Esophagus mucosa (tissue), 1 donor: ENCODE measurements at regions not wholly inside any gene's neighbourhood (a gene's known extent, or its start where the extent isn't known, plus 50 kb on each side); places are given as distances from the start of the nearest gene placed in this dataset.
A peak's percentile ranks its signal among the peaks of the same experiment; 100 is the strongest.
"Not testable (repeated sequence)": the region's sequence is repeated elsewhere in the genome, so short reads cannot be mapped to it uniquely, and the experiment has no call there.

Source experiments
- ATAC-seq: fragments of 200-7000 bp; cut with Tn5 transposase; one replicate; pipeline ENCODE4 v1.9.1; 2020
- donor health status: DM: yes; HTN: yes; CAD: no.

GRCh38 chr2:18304849-18305248 lies 255.6 kb downstream of the RDH14 start:
- ATAC-seq: no peak

- ATAC-seq: no peak
These were observed 258.9 kb downstream of the RDH14 start for GRCh38 chr2:18301421-18302139.

DNA sequence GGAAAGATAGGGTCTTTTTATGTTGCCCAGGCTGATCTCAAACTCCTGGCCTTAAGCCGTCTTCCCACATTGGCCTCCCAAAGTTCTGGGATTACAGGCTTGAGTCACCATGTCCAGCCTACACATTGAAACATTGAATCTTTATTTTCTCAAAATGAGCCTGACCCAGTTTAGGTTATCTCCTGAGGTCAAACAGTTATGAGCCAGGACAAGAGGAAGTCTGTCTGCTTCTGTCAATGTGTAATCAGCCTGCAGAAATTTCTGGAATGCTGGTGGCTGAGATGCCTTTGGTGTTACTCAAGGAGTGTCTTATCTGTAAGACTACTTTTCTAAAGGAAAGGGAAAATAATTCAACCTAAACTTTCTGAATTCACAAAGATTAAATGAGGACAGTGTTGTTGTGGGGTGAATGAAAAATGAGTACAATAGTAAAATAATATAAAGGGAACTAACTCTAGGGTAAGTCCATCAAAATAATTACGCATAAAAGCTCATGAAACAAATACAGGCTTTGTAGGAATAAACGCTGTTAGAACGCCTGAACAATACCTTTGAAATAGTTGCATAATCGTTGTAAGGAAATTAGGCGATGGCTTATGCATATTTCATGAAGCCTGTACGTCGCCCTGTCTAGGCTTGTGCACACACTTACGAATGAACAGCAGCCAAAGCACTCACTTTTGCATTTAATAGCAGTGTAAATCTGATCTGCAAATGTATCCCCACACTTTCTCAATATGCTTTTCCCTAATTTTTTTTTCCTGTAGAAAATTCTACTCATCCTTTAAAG lies 260.8 kb downstream of the RDH14 start:
- ATAC-seq: peak; percentile 88

DNA sequence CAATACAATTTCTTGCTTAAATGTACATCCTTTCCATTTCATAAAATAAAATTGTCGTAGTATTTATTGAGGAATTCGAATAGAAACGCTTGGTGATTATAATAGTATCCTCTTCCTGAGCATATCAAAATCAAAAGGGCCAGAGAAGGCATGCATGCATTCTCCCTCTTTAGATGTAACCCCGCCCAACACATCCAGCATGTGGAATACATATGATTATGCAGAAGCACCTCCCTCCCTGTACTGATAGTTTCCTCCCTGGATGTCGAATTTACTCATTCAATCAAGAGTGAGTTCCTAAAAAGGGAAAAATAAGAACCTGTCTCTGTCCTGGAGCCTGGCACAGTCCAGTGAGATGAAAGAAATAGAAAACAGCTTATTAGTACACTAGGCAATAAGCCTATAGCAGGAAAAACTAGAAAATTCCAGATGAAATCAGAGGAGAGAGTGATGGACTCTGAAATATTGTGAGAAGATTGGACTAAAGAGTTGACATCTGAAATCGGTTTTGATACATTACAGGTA lies 262.9 kb downstream of the RDH14 start:
- ATAC-seq: no peak

- ATAC-seq: no peak
These were observed 270.1 kb downstream of the RDH14 start for GRCh38 chr2:18290386-18290785.

DNA sequence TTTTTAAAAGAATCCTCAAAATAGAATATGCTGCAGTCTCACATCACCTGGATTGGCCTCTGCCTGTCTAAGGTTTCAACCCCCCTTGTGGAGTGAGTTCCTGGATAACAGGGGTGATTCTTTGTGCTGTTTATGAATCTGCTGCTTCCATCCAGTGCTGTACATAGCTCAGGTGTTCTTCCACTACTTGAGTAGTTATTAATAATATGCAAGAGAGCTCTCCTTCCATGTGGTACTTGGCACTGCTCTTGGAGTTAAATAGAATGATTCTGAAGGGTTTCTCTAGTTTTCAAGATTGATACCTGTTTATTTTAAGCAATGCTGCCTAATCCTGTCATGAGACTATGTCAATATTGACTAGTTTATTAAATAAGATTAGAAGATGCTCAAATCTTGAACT lies 273.6 kb downstream of the RDH14 start:
- ATAC-seq: no peak

- peak; percentile 80 for ATAC-seq
These were observed 276.1 kb downstream of the RDH14 start for GRCh38 chr2:18284331-18284730.

- no peak for ATAC-seq
These were observed 278.4 kb downstream of the RDH14 start for GRCh38 chr2:18282026-18282425.

GRCh38 chr2:18276583-18277075 lies 283.8 kb downstream of the RDH14 start:
- no peak for ATAC-seq

DNA sequence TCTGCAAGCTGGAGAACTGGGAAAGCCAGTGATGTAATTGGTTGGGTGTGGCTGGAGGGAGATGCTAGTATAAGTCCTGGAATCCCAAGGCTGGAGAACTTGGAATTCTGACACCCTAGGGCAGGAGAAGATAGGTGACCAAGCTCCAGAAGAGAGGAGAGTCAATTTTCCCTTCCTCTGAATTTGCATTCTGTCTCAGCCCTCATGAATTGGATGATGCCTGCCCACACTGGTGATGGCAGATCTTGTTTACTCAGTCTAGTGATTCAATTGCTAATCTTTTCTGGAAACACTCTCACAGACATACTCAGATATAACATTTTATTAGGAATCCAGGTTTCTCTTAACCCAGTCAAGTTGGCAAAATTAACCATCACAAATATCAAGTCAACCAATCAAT lies 287.2 kb downstream of the RDH14 start:
- no peak for ATAC-seq

GRCh38 chr2:18272148-18272494 lies 288.3 kb downstream of the RDH14 start:
- ATAC-seq: no peak

DNA sequence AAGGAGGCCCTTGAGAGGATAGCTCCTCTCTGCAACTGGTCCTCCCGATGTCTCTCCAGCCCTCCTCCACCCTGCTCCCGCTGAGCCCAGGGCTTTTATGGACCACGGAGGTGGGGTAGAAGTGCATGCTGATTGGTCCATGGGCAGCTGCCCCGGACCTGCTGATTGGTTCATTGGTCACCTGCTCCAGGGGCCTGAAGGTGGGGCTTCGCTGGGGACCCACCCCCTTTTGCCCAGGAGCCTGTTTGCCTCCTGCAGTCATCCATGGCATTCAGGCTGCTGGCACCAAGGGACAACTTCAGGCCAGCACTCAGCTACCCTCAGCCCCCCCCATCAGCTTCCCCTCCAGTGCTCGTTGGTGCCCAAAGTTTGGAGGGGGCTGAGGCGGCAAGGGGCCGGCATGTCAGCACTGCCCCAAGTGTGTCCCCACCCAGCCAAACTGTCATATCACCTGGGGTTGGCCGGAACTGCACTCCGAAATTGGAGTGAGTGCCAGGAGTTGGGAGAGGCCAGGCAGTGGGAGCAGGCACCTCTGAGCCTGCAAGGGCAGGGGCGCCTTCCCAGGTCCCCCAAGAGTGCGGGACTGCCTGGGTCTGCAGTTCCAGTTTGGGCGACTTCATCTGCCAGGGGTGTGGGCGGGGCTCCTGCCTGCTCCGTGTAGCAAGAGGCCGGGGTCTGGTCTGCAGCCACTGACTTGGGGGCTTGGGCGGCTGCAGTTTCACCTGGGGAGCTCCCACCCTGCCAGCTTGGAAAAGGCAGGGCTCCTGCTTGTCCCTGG lies 288.9 kb downstream of the RDH14 start:
- ATAC-seq: no peak

DNA sequence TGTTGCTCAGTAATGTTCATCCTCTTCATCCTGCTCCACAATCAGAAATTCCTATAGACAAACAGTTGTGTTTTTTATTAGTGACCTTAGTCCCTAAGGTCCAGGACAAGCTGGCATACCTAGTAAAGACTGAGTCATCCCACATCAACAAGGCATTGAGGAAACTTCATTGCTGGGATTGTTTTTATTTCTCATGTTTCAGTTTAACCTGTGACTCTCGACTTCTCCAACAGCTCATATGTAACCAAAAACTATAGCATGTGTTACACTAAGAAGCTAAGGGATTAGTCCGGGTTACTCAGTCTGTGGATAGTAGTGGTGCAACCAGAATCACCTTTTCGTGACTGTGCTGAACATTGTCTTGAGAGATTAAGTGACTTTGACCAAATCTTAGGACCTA lies 292.1 kb downstream of the RDH14 start:
- ATAC-seq: peak; percentile 41

DNA sequence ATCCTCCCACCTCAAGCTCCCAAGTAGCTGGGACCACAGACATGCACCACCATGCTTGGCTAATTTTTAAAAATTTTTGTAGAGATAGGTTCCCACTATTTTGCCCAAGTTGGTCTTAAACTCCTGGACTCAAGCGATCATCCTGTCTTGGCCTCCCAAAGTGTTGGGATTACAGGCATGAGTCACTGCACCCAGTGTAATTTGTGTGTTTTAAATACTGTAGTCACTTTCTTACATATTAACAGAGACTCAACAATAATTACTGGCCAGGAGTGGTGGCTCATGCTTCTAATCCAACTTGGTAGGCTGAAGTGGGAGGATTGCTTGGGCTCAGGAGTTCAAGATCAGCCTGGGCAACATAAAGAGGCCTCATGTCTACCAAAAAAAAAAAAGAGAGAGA lies 293.0 kb downstream of the RDH14 start:
- ATAC-seq: no peak

GRCh38 chr2:18266699-18267098 lies 293.8 kb downstream of the RDH14 start:
- not testable (repeated sequence) for ATAC-seq

- no peak for ATAC-seq
These were observed 294.6 kb downstream of the RDH14 start for GRCh38 chr2:18265614-18266586.

- ATAC-seq: no peak
These were observed 297.9 kb downstream of the RDH14 start for GRCh38 chr2:18262601-18263000.

- ATAC-seq: no peak
These were observed 306.7 kb downstream of the RDH14 start for GRCh38 chr2:18253686-18254197.

- no peak for ATAC-seq
These were observed 309.0 kb downstream of the RDH14 start for GRCh38 chr2:18251486-18251885.

GRCh38 chr2:18247282-18248110 lies 313.0 kb downstream of the RDH14 start:
- ATAC-seq: no peak

DNA sequence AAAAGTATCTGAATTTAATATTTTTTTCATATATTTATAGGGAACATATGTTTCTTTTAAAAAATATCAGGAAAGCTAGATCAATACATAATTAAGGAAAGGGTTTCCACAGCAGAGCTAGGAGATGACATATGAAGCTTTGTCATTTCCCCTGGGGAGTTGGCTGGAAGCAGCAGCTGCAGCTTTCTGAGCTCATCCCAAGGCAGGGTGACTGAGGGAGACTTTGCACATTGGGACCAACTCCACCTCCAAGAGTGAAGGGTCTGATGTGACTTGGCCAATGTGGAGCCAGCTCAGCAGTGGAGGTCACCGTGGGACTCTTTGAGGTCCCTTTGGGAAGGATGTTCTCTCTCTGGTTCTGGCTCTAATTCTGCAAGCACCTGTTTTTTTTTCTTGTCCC lies 315.1 kb downstream of the RDH14 start:
- no peak for ATAC-seq
